Activated CD8-positive, alpha-beta memory T cell treated with anti-CD3 and anti-CD28 coated beads, Interleukin-2, amount 10 ng/mL, durations not matched to agents 7 days and 5 days (primary cell): ENCODE measurements at regions not wholly inside any gene's neighbourhood (a gene's known extent, or its start where the extent isn't known, plus 50 kb on each side); places are given as distances from the start of the nearest gene placed in this dataset.

Source experiments
- ATAC-seq: fragments of 150-1000 bp; cut with Tn5 transposase; one replicate; pipeline ENCODE4 v1.10.0; 2021; ENCODE audit warnings: moderate library complexity
- CTCF ChIA-PET: fragments of 350-600 bp; sonication (Branson Sonifier 250); formaldehyde crosslinking; loops from one replicate; lab custom pipeline; 2021; ENCODE audit warnings: antibody characterized with exemption; lab: Charles Lee
- DNase-seq: peaks from one replicate; pipeline ENCODE4 v3.0.0-alpha.2; 2020
- H3K27ac Mint-ChIP-seq: one replicate; pipeline ENCODE4 v1.8.0; 2021; ENCODE audit warnings: mild to moderate bottlenecking, mixed read lengths
- H3K27me3 Mint-ChIP-seq: one replicate; pipeline ENCODE4 v1.8.0; 2021; ENCODE audit warnings: mixed read lengths
- H3K36me3 Mint-ChIP-seq: one replicate; pipeline ENCODE4 v1.8.0; 2021; ENCODE audit warnings: mild to moderate bottlenecking, mixed read lengths
- H3K4me1 Mint-ChIP-seq: one replicate; pipeline ENCODE4 v1.8.0; 2021; ENCODE audit warnings: mixed read lengths
- H3K4me3 Mint-ChIP-seq: one replicate; pipeline ENCODE4 v1.8.0; 2021; ENCODE audit warnings: mild to moderate bottlenecking, moderate library complexity, mixed read lengths
- H3K9me3 Mint-ChIP-seq: one replicate; pipeline ENCODE4 v1.8.0; 2022; ENCODE audit warnings: low read depth, mixed read lengths

- Mint-ChIP-seq H3K27ac (no peak overlapping the region), H3K36me3 (no peaks in the 10 kb centered on the region), H3K4me3 (no peak overlapping the region), H3K9me3 (no peaks in the 10 kb centered on the region), H3K4me1 (no peaks in the 10 kb centered on the region), H3K27me3 (no peaks in the 10 kb centered on the region)
- ATAC-seq (no peak), DNase-seq (no peak)
- CTCF ChIA-PET: no interaction called here
Observed at GRCh38 chr22:26800858-26801257, 143.5 kb downstream of the MIAT start.

- H3K9me3 Mint-ChIP-seq: no peaks in the 10 kb centered on the region
- no peak for DNase-seq
- no peaks in the 10 kb centered on the region for H3K36me3 Mint-ChIP-seq
- no peaks in the 10 kb centered on the region for H3K27me3 Mint-ChIP-seq
- no peak for ATAC-seq
- H3K27ac Mint-ChIP-seq: no peak overlapping the region
- CTCF ChIA-PET: no interaction called here
- H3K4me1 Mint-ChIP-seq: no peaks in the 10 kb centered on the region
- H3K4me3 Mint-ChIP-seq: no peak overlapping the region
Observed at GRCh38 chr22:26801449-26801848, 144.1 kb downstream of the MIAT start.

DNA sequence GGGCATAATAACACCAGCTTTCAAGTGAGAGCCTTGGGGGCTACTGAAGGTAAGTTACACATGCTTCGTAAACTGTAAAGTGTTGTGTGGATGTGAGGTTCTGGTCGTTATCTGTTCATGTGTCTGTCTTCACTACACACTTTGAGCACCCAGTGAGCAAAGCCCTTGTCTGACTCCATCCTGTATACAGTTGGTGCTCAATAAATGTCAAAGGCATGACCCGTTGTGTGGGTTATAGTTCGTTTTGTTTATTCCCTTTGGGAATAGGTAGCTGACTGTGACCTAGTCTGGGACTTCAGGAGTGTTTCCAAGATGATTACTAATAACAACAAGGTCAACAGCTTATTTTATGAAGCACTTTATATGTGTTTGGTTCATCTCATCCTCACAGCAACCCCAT, 146.9 kb downstream of the MIAT start:
- Mint-ChIP-seq H3K4me3 (no peak overlapping the region), H3K4me1 (no peaks in the 10 kb centered on the region), H3K27me3 (no peaks in the 10 kb centered on the region), H3K9me3 (peaks cover 2% of the 10 kb centered on the region), H3K36me3 (no peaks in the 10 kb centered on the region), H3K27ac (no peak overlapping the region)
- CTCF ChIA-PET: no interaction called here
- no peak for ATAC-seq
- DNase-seq: no peak

GRCh38 chr22:26804911-26805539, 147.6 kb downstream of the MIAT start:
- Mint-ChIP-seq H3K36me3 (no peaks in the 10 kb centered on the region), H3K4me3 (no peak overlapping the region), H3K9me3 (peaks cover 2% of the 10 kb centered on the region), H3K4me1 (no peaks in the 10 kb centered on the region), H3K27ac (no peak overlapping the region), H3K27me3 (no peaks in the 10 kb centered on the region)
- DNase-seq (no peak), ATAC-seq (no peak)
- CTCF ChIA-PET: no interaction called here

DNA sequence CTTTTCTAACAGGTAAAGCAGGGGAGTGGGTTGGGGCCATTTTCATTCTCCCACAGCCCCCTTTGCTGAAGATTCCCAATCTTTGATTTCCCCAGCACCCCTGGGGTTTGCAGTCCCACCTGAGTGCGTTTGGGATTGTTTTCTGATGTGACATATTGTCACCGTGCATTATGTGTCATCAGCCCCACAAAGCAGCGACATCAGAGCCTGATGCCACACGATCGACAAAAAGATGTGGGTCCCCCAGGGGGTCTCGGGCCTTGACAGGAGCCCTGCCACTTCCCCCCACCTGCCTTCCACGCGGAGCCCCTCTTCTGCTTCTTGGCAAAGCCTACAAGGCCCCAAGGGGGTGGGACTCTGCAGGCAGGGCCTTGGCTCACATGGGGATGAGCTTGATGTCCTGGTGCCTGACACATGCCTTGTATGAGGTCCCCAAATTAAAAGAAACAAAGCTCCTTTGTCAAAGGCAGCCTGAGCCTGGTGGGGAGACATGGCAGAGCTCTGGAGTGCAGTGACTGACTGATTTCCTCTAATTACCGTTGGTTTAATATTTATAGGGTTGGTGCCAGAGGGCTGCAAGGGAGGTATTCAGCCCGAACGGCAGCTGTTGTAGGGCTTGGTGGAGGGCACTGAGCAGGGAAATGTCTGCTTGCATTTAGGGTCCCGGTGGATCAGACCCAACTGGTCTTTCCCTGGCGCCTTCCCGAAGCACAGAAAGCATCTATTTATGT, 149.2 kb downstream of the MIAT start:
- Mint-ChIP-seq H3K4me1 (no peaks in the 10 kb centered on the region), H3K9me3 (peaks cover 2% of the 10 kb centered on the region), H3K27ac (no peak overlapping the region), H3K27me3 (no peaks in the 10 kb centered on the region), H3K4me3 (no peak overlapping the region), H3K36me3 (no peaks in the 10 kb centered on the region)
- ATAC-seq: no peak
- CTCF ChIA-PET: no interaction called here
- DNase-seq: no peak

GRCh38 chr22:26811647-26811992, 154.2 kb downstream of the MIAT start:
- DNase-seq: no peak
- Mint-ChIP-seq H3K4me3 (no peak overlapping the region), H3K9me3 (peaks cover 2% of the 10 kb centered on the region), H3K36me3 (no peaks in the 10 kb centered on the region), H3K4me1 (no peaks in the 10 kb centered on the region), H3K27me3 (no peaks in the 10 kb centered on the region), H3K27ac (no peak overlapping the region)
- CTCF ChIA-PET: no interaction called here
- ATAC-seq: no peak

DNA sequence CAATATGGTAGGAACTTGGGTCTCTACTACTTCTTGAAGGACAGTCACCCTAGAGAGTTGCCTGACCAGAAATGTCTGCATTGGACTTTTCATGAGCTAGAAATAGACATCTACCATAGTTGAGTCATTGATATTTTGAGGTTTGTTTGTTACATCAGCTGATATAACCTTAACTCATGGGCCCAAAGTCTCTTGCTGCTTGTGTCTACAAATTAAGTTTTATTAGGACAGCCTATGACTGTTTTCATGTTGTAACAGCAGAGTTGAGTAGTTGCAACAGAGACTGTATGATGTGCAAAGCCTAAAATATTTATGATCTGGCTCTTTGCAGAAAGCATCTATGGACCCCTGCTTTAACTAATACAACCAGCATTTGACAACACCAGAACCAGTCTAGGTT, 155.3 kb downstream of the MIAT start:
- CTCF ChIA-PET: no interaction called here
- H3K9me3 Mint-ChIP-seq: peaks cover 4% of the 10 kb centered on the region
- H3K4me1 Mint-ChIP-seq: no peaks in the 10 kb centered on the region
- DNase-seq (no peak), ATAC-seq (no peak)
- H3K27ac Mint-ChIP-seq: no peak overlapping the region
- no peak overlapping the region for H3K4me3 Mint-ChIP-seq
- H3K36me3 Mint-ChIP-seq: no peaks in the 10 kb centered on the region
- no peaks in the 10 kb centered on the region for H3K27me3 Mint-ChIP-seq

GRCh38 chr22:26816726-26817125, 159.3 kb downstream of the MIAT start:
- DNase-seq: no peak
- Mint-ChIP-seq H3K9me3 (peaks cover 9% of the 10 kb centered on the region), H3K4me3 (no peak overlapping the region), H3K27ac (no peak overlapping the region), H3K27me3 (peaks cover 5% of the 10 kb centered on the region), H3K4me1 (no peaks in the 10 kb centered on the region), H3K36me3 (no peaks in the 10 kb centered on the region)
- CTCF ChIA-PET: no interaction called here
- no peak for ATAC-seq

GRCh38 chr22:26817926-26818325, 160.5 kb downstream of the MIAT start:
- H3K4me1 Mint-ChIP-seq: no peaks in the 10 kb centered on the region
- no peak overlapping the region for H3K27ac Mint-ChIP-seq
- H3K27me3 Mint-ChIP-seq: peaks cover 5% of the 10 kb centered on the region
- no peaks in the 10 kb centered on the region for H3K36me3 Mint-ChIP-seq
- no peak for ATAC-seq
- H3K9me3 Mint-ChIP-seq: peaks cover 9% of the 10 kb centered on the region
- no peak for DNase-seq
- H3K4me3 Mint-ChIP-seq: no peak overlapping the region
- CTCF ChIA-PET: no interaction called here

GRCh38 chr22:26821854-26822253, 164.5 kb downstream of the MIAT start:
- ATAC-seq (no peak), DNase-seq (no peak)
- Mint-ChIP-seq H3K27me3 (peaks cover 5% of the 10 kb centered on the region), H3K9me3 (peaks cover 9% of the 10 kb centered on the region), H3K4me1 (no peaks in the 10 kb centered on the region), H3K27ac (no peak overlapping the region), H3K36me3 (no peaks in the 10 kb centered on the region), H3K4me3 (no peak overlapping the region)
- CTCF ChIA-PET: no interaction called here

DNA sequence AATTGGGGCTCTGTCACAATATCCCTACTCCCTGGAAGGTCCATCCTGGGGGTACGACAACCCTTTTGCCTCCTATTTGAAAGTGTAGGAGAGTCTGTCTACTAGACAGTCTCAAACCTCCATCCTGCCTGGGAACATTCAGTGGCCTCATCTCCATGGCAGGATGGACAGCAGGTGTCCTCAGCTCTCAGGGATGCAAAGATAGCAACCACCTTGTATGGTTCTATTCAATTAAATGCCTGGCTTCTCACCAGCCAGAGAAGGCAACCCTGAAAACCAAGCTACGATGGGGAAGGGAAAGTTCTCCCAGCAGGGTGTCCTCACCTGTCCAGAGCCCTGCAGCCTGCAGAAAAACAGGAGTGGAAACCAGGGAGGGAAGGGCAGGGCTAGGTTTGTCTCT, 164.9 kb downstream of the MIAT start:
- ATAC-seq (no peak), DNase-seq (no peak)
- peaks cover 7% of the 10 kb centered on the region for H3K9me3 Mint-ChIP-seq
- no peak overlapping the region for H3K27ac Mint-ChIP-seq
- no peaks in the 10 kb centered on the region for H3K36me3 Mint-ChIP-seq
- CTCF ChIA-PET: no interaction called here
- H3K4me1 Mint-ChIP-seq: no peaks in the 10 kb centered on the region
- no peak overlapping the region for H3K4me3 Mint-ChIP-seq
- peaks cover 5% of the 10 kb centered on the region for H3K27me3 Mint-ChIP-seq

DNA sequence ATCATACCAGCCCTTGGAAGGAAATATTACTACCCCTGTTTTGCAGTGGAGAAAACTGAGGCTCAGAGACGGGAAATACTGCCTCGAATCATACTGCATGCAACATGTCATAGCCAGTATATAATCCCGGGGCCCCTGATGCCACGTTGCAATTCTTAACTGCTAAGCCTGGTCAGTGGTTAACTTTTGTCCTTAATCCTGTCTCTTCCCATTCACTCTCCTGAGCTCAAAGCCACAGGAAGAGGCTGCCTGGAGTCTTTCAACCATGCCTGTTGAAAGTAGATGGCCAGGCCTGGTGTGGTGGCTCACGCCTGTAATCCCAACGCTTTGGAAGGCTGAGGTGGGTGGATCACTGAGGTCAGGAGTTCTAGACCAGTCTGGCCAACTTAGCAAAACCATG, 166.6 kb downstream of the MIAT start:
- CTCF ChIA-PET: no interaction called here
- no peaks in the 10 kb centered on the region for H3K36me3 Mint-ChIP-seq
- H3K27ac Mint-ChIP-seq: no peak overlapping the region
- peaks cover 5% of the 10 kb centered on the region for H3K27me3 Mint-ChIP-seq
- no peaks in the 10 kb centered on the region for H3K9me3 Mint-ChIP-seq
- DNase-seq (no peak), ATAC-seq (no peak)
- no peaks in the 10 kb centered on the region for H3K4me1 Mint-ChIP-seq
- H3K4me3 Mint-ChIP-seq: no peak overlapping the region

- ATAC-seq: no peak
- no peak for DNase-seq
- no peak overlapping the region for H3K4me3 Mint-ChIP-seq
- H3K4me1 Mint-ChIP-seq: no peaks in the 10 kb centered on the region
- H3K36me3 Mint-ChIP-seq: no peaks in the 10 kb centered on the region
- peaks cover 2% of the 10 kb centered on the region for H3K27me3 Mint-ChIP-seq
- H3K9me3 Mint-ChIP-seq: no peaks in the 10 kb centered on the region
- H3K27ac Mint-ChIP-seq: no peak overlapping the region
- CTCF ChIA-PET: no interaction called here
Observed at GRCh38 chr22:26825960-26826935, 168.9 kb downstream of the MIAT start.
